K562 (cell line): ENCODE measurements at regions not wholly inside any gene's neighbourhood (a gene's known extent, or its start where the extent isn't known, plus 50 kb on each side); places are given as distances from the start of the nearest gene placed in this dataset.

Source experiments
- ATAC-seq: fragments of 200-7000 bp; cut with Tn5 transposase; 3 replicates; pipeline ENCODE4 v1.9.1; 2020; ENCODE audit warnings: moderate library complexity
- BruUV-seq: library from RNA; stranded (reverse); fragments of 400-500 nt; replicated peaks from 2 replicates; lab custom pipeline; 2021; lab: Mats Ljungman, UMichigan
- CTCF ChIA-PET: fragments of 300-600 bp; formaldehyde crosslinking; extraction: SDS; loops from one replicate; lab custom pipeline; 2021; ENCODE audit warnings: low intra/inter-chr PET ratio; lab: Yijun Ruan, JAX
- POLR2A ChIA-PET: fragments of 300-600, 350-650 bp; sonication (Branson Sonifier 250); formaldehyde crosslinking; extraction: SDS; loops from one replicate; lab custom pipeline; 2021; ENCODE audit warnings: antibody characterized with exemption, inconsistent platforms; lab: Yijun Ruan, JAX
- DNase-seq, 4 experiments: peaks; one replicate each; pipeline versions ENCODE4 v3.0.0 to v3.0.0-alpha.2; 2011 to 2018; ENCODE audit warnings: low spot score in 3 of 4, mixed read lengths in 3 of 4; ENCODE audit errors: extremely low read depth in 1 of 4
- FAIRE-seq: peaks from 2 replicates; lab custom pipeline; 2011; peaks lifted over from hg19 to GRCh38; lab: Jason Lieb, UNC
- H2AFZ ChIP-seq: 2 replicates; pipeline ENCODE4 v1.6.0; 2011; ENCODE audit warnings: low read depth, low read length, control low read depth, inconsistent platforms
- H3K27ac ChIP-seq: fragments of 200-600 bp; 3 replicates; pipeline ENCODE4 v1.8.0; 2011; ENCODE audit warnings: low read depth, mild to moderate bottlenecking, control low read depth, inconsistent platforms, low read length, moderate library complexity, mixed read lengths; ENCODE audit errors: extremely low read depth
- H3K27me3 ChIP-seq, 2 experiments: fragments of 300-600 bp in 1 of 2; 2 replicates in 1 of 2; 3 replicates in 1 of 2; pipeline versions ENCODE4 v1.6.0 to v1.8.0; 2011; ENCODE audit warnings: inconsistent platforms in 2 of 2, low read length in 2 of 2, mild to moderate bottlenecking in 1 of 2, mixed read lengths in 1 of 2, moderate library complexity in 1 of 2; ENCODE audit not compliant: control insufficient read depth in 2 of 2, insufficient read depth in 2 of 2
- H3K36me3 ChIP-seq: fragments of 300-600 bp; 3 replicates; pipeline ENCODE4 v1.8.0; 2011; ENCODE audit warnings: mild to moderate bottlenecking, low read length, inconsistent platforms; ENCODE audit not compliant: control insufficient read depth, insufficient read depth
- H3K4me1 ChIP-seq, 2 experiments: fragments of 200-600 bp in 1 of 2; replicated peaks in 1 of 2; 2 replicates in 1 of 2; 3 replicates in 1 of 2; pipeline versions ENCODE4 v1.5.1 to v1.8.0; 2011; ENCODE audit warnings: inconsistent platforms in 2 of 2, low read length in 2 of 2, mild to moderate bottlenecking in 1 of 2, mixed read lengths in 1 of 2, moderate library complexity in 1 of 2; ENCODE audit not compliant: control insufficient read depth in 2 of 2, insufficient read depth in 2 of 2
- H3K4me2 ChIP-seq: 2 replicates; pipeline ENCODE4 v1.6.1; 2011; ENCODE audit warnings: low read length, control low read depth, inconsistent platforms, mixed read lengths; ENCODE audit not compliant: insufficient read depth
- H3K4me3 ChIP-seq: fragments of 200-600 bp; sonication (generic), shearing (Covaris generic); 2 replicates; pipeline ENCODE4 v1.5.1; 2016; ENCODE audit warnings: control low read depth, inconsistent platforms
- H3K79me2 ChIP-seq: fragments of 200-600 bp; 3 replicates; pipeline ENCODE4 v1.8.0; 2011; ENCODE audit warnings: low read length, inconsistent platforms; ENCODE audit not compliant: control insufficient read depth, insufficient read depth
- H3K9ac ChIP-seq, 2 experiments: 2 replicates each; pipeline versions ENCODE4 v1.6.0 to v1.6.1; 2011; ENCODE audit warnings: low read depth in 2 of 2, low read length in 2 of 2, control low read depth in 1 of 2, inconsistent platforms in 1 of 2, mild to moderate bottlenecking in 1 of 2, mixed read lengths in 1 of 2; ENCODE audit not compliant: insufficient read depth in 1 of 2
- H3K9me1 ChIP-seq: one replicate; pipeline ENCODE4 v1.6.0; 2011; ENCODE audit warnings: inconsistent platforms, mild to moderate bottlenecking, low read length, moderate library complexity; ENCODE audit not compliant: control insufficient read depth, insufficient read depth
- H3K9me3 ChIP-seq: replicated peaks from 2 replicates; pipeline ENCODE4 v1.5.1; 2011; ENCODE audit warnings: low read depth, low read length, inconsistent platforms; ENCODE audit not compliant: control insufficient read depth, insufficient read depth
- H4K20me1 ChIP-seq: replicated peaks from 2 replicates; pipeline ENCODE4 v1.6.1; 2011; ENCODE audit warnings: low read length, inconsistent platforms, mixed read lengths; ENCODE audit not compliant: control insufficient read depth, insufficient read depth
- NEUROD1 ChIP-seq: fragments of 150-350 bp; IDR thresholded peaks from 2 replicates; pipeline ENCODE4 v1.6.1; 2014; ENCODE audit warnings: borderline replicate concordance, low read length, low read depth; ENCODE audit not compliant: partially characterized antibody
- ZC3H4 ChIP-seq: sonication (generic); formaldehyde crosslinking; IDR thresholded peaks from 2 replicates; pipeline ENCODE4 v1.9.0; 2021; ENCODE audit warnings: missing genetic modification reagents, borderline replicate concordance
- WGBS: fragments of 100-300 bp; shearing (Covaris generic); methylation state at CpG from one replicate; pipeline ENCODE4 v1.1.6; 2016; ENCODE audit warnings: low coverage, mixed read lengths; ENCODE audit not compliant: insufficient coverage; ENCODE audit errors: missing lambda C conversion rate; 5-methylcytosine and 5-hydroxymethylcytosine counted together
- in situ Hi-C: fragments of 300-500 bp; cut with MboI; formaldehyde crosslinking; loops from 4 replicates; pipeline ENCODE4 v1.15.0; 2018; ENCODE audit warnings: inconsistent platforms, mixed read lengths
- intact Hi-C: fragments of 100-400 bp; cut with micrococcal nuclease; formaldehyde crosslinking; loops from 2 replicates; pipeline ENCODE4 v1.14.2; 2022
- TF ChIP-seq, protein P1 (sequence below): sonication (generic); formaldehyde crosslinking; IDR thresholded peaks from 2 replicates; pipeline ENCODE4 v1.8.0; 2023; ENCODE audit warnings: missing genetic modification reagents, mild to moderate bottlenecking, borderline replicate concordance
- TF ChIP-seq, protein P2 (sequence below): fragments of 450-650 bp; IDR thresholded peaks from 2 replicates; pipeline ENCODE4 v1.6.1; 2016; ENCODE audit warnings: mild to moderate bottlenecking, moderate library complexity

DNA sequence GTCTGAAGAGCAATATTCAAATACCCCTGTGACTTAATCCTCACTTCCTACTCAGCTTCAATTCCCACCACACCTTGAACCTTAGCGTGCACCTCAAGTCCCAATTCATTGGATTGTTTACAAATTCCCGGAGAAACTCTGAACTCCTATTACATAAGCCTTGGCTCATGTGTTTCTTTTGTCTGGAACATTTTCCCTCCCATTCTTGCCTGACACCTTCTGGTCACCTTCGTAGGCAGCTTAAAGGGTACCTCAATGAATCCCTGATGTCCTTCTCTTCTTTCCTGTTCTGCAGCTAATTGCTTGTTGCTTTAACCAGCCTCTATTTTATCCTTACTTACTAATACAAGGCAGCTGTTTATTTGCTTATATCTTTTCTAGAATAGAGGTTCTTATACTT is 85.0 kb upstream of the SEL1L start (continued):
- TF ChIP-seq NEUROD1 = no peak
- TF ChIP-seq, protein P1, sequence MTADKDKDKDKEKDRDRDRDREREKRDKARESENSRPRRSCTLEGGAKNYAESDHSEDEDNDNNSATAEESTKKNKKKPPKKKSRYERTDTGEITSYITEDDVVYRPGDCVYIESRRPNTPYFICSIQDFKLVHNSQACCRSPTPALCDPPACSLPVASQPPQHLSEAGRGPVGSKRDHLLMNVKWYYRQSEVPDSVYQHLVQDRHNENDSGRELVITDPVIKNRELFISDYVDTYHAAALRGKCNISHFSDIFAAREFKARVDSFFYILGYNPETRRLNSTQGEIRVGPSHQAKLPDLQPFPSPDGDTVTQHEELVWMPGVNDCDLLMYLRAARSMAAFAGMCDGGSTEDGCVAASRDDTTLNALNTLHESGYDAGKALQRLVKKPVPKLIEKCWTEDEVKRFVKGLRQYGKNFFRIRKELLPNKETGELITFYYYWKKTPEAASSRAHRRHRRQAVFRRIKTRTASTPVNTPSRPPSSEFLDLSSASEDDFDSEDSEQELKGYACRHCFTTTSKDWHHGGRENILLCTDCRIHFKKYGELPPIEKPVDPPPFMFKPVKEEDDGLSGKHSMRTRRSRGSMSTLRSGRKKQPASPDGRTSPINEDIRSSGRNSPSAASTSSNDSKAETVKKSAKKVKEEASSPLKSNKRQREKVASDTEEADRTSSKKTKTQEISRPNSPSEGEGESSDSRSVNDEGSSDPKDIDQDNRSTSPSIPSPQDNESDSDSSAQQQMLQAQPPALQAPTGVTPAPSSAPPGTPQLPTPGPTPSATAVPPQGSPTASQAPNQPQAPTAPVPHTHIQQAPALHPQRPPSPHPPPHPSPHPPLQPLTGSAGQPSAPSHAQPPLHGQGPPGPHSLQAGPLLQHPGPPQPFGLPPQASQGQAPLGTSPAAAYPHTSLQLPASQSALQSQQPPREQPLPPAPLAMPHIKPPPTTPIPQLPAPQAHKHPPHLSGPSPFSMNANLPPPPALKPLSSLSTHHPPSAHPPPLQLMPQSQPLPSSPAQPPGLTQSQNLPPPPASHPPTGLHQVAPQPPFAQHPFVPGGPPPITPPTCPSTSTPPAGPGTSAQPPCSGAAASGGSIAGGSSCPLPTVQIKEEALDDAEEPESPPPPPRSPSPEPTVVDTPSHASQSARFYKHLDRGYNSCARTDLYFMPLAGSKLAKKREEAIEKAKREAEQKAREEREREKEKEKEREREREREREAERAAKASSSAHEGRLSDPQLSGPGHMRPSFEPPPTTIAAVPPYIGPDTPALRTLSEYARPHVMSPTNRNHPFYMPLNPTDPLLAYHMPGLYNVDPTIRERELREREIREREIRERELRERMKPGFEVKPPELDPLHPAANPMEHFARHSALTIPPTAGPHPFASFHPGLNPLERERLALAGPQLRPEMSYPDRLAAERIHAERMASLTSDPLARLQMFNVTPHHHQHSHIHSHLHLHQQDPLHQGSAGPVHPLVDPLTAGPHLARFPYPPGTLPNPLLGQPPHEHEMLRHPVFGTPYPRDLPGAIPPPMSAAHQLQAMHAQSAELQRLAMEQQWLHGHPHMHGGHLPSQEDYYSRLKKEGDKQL (CRISPR knock-in tag) = no peak

DNA sequence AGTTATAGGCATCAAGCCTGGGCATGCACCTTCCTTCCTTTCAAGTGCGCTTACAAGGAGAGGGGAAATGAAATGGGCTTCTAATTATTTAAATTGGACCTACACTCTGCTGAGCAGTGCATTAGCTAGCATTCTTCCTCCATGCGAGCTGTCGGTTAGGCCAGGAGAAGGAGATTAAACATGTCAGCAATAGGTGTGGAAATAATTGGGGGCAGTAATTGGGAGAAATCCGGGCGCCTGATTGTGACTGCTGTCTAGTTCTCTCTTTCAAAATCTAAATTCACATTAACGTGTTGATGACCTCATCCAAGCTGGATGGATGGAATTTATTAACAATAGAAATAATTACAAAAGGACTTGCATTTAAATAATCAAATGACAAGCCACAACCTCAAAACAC is 86.2 kb upstream of the SEL1L start:
- no peak for DNase-seq
- no peak overlapping the region for H3K27ac ChIP-seq
- no peak overlapping the region for H3K4me2 ChIP-seq
- in situ Hi-C loops = no loop called here
- no peaks in the 10 kb centered on the region for H4K20me1 ChIP-seq
- no peaks in the 10 kb centered on the region for H3K9me3 ChIP-seq
- no peak overlapping the region for H2AFZ ChIP-seq
- H3K4me1 ChIP-seq = no peaks in the 10 kb centered on the region; a peak in 1 of 5 replicates
- no peak for FAIRE-seq
- CTCF ChIA-PET = no interaction called here
- H3K79me2 ChIP-seq = no peaks in the 10 kb centered on the region
- no TSS peak for BruUV-seq
- H3K9me1 ChIP-seq = no peaks in the 10 kb centered on the region
- H3K9ac ChIP-seq = no peak overlapping the region
- H3K4me3 ChIP-seq = no peak overlapping the region
- ATAC-seq = no peak
- WGBS = 0% methylated on average over 6 of the region's 6 CpGs
- H3K27me3 ChIP-seq = no peaks in the 10 kb centered on the region
- POLR2A ChIA-PET = no interaction called here
- intact Hi-C loops = no loop called here
- no peaks in the 10 kb centered on the region for H3K36me3 ChIP-seq
- TF ChIP-seq, protein P2, sequence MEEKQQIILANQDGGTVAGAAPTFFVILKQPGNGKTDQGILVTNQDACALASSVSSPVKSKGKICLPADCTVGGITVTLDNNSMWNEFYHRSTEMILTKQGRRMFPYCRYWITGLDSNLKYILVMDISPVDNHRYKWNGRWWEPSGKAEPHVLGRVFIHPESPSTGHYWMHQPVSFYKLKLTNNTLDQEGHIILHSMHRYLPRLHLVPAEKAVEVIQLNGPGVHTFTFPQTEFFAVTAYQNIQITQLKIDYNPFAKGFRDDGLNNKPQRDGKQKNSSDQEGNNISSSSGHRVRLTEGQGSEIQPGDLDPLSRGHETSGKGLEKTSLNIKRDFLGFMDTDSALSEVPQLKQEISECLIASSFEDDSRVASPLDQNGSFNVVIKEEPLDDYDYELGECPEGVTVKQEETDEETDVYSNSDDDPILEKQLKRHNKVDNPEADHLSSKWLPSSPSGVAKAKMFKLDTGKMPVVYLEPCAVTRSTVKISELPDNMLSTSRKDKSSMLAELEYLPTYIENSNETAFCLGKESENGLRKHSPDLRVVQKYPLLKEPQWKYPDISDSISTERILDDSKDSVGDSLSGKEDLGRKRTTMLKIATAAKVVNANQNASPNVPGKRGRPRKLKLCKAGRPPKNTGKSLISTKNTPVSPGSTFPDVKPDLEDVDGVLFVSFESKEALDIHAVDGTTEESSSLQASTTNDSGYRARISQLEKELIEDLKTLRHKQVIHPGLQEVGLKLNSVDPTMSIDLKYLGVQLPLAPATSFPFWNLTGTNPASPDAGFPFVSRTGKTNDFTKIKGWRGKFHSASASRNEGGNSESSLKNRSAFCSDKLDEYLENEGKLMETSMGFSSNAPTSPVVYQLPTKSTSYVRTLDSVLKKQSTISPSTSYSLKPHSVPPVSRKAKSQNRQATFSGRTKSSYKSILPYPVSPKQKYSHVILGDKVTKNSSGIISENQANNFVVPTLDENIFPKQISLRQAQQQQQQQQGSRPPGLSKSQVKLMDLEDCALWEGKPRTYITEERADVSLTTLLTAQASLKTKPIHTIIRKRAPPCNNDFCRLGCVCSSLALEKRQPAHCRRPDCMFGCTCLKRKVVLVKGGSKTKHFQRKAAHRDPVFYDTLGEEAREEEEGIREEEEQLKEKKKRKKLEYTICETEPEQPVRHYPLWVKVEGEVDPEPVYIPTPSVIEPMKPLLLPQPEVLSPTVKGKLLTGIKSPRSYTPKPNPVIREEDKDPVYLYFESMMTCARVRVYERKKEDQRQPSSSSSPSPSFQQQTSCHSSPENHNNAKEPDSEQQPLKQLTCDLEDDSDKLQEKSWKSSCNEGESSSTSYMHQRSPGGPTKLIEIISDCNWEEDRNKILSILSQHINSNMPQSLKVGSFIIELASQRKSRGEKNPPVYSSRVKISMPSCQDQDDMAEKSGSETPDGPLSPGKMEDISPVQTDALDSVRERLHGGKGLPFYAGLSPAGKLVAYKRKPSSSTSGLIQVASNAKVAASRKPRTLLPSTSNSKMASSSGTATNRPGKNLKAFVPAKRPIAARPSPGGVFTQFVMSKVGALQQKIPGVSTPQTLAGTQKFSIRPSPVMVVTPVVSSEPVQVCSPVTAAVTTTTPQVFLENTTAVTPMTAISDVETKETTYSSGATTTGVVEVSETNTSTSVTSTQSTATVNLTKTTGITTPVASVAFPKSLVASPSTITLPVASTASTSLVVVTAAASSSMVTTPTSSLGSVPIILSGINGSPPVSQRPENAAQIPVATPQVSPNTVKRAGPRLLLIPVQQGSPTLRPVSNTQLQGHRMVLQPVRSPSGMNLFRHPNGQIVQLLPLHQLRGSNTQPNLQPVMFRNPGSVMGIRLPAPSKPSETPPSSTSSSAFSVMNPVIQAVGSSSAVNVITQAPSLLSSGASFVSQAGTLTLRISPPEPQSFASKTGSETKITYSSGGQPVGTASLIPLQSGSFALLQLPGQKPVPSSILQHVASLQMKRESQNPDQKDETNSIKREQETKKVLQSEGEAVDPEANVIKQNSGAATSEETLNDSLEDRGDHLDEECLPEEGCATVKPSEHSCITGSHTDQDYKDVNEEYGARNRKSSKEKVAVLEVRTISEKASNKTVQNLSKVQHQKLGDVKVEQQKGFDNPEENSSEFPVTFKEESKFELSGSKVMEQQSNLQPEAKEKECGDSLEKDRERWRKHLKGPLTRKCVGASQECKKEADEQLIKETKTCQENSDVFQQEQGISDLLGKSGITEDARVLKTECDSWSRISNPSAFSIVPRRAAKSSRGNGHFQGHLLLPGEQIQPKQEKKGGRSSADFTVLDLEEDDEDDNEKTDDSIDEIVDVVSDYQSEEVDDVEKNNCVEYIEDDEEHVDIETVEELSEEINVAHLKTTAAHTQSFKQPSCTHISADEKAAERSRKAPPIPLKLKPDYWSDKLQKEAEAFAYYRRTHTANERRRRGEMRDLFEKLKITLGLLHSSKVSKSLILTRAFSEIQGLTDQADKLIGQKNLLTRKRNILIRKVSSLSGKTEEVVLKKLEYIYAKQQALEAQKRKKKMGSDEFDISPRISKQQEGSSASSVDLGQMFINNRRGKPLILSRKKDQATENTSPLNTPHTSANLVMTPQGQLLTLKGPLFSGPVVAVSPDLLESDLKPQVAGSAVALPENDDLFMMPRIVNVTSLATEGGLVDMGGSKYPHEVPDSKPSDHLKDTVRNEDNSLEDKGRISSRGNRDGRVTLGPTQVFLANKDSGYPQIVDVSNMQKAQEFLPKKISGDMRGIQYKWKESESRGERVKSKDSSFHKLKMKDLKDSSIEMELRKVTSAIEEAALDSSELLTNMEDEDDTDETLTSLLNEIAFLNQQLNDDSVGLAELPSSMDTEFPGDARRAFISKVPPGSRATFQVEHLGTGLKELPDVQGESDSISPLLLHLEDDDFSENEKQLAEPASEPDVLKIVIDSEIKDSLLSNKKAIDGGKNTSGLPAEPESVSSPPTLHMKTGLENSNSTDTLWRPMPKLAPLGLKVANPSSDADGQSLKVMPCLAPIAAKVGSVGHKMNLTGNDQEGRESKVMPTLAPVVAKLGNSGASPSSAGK = no peak
- TF ChIP-seq ZC3H4 = no peak
